HCT116 (cell line): ENCODE measurements at regions not wholly inside any gene's neighbourhood (a gene's known extent, or its start where the extent isn't known, plus 50 kb on each side); places are given as distances from the start of the nearest gene placed in this dataset.
"Not testable (repeated sequence)": the region's sequence is repeated elsewhere in the genome, so short reads cannot be mapped to it uniquely, and the experiment has no call there.

Source experiments
- ATAC-seq: fragments of 200-7000 bp; cut with Tn5 transposase; 2 replicates; pipeline ENCODE4 v1.9.1; 2020; ENCODE audit warnings: mild to moderate bottlenecking, moderate library complexity
- BruUV-seq: library from RNA; stranded (reverse); fragments of 400-500 nt; replicated peaks from 2 replicates; lab custom pipeline; 2021; lab: Mats Ljungman, UMichigan
- CTCF ChIA-PET: fragments of 300-600 bp; sonication (Branson Sonifier 250); formaldehyde crosslinking; loops from one replicate; lab custom pipeline; 2021; ENCODE audit warnings: antibody characterized with exemption; lab: Charles Lee
- POLR2A ChIA-PET: fragments of 300-600, 350-600 bp; sonication (Branson Sonifier 250); formaldehyde crosslinking; loops from one replicate; lab custom pipeline; 2021; ENCODE audit warnings: antibody characterized with exemption; lab: Charles Lee
- RAD21 ChIA-PET, 2 experiments: fragments of 300-600 bp; sonication (Branson Sonifier 250); formaldehyde crosslinking; loops; one replicate each; lab custom pipeline; 2023; ENCODE audit warnings: low total read pairs in 2 of 2; ENCODE audit not compliant: uncharacterized antibody in 2 of 2, unreplicated experiment in 2 of 2, low non-redundant PET in 1 of 2; lab: Charles Lee
- DNase-seq: peaks from one replicate; pipeline ENCODE4 v3.0.0-alpha.2; 2010; ENCODE audit warnings: low read depth, low spot score
- H2AFZ ChIP-seq: fragments of 200-600 bp; shearing (Covaris generic), sonication (generic); 2 replicates; pipeline ENCODE4 v1.6.1; 2017; ENCODE audit warnings: low read depth, mixed run types, mixed read lengths, antibody characterized with exemption, low read length; ENCODE audit not compliant: poor library complexity, severe bottlenecking
- H3K27ac ChIP-seq: 2 replicates; pipeline ENCODE4 v1.5.1; 2012; ENCODE audit warnings: low read depth, low read length
- H3K27me3 ChIP-seq: fragments of 200-600 bp; sonication (generic); 2 replicates; pipeline ENCODE4 v1.6.1; 2016; ENCODE audit warnings: mixed run types, low read length, mixed read lengths; ENCODE audit not compliant: insufficient read depth
- H3K36me3 ChIP-seq, 2 experiments: fragments of 200-500 bp in 1 of 2; fragments of 200-600 bp in 1 of 2; sonication (Bioruptor generic) in 1 of 2; sonication (generic) in 1 of 2; 2 replicates each; pipeline versions ENCODE4 v1.5.1 to v1.6.1; 2014 to 2016; ENCODE audit warnings: low read length in 2 of 2, inconsistent platforms in 1 of 2, mixed read lengths in 1 of 2, mixed run types in 1 of 2; ENCODE audit not compliant: insufficient read depth in 2 of 2, control insufficient read depth in 1 of 2
- H3K4me1 ChIP-seq, 2 experiments: fragments of 200-600 bp in 1 of 2; sonication (generic) in 1 of 2; 2 replicates each; pipeline versions ENCODE4 v1.5.1 to v1.6.1; 2012 to 2017; ENCODE audit warnings: low read length in 2 of 2, inconsistent platforms in 1 of 2, mild to moderate bottlenecking in 1 of 2, mixed read lengths in 1 of 2, mixed run types in 1 of 2, moderate library complexity in 1 of 2; ENCODE audit not compliant: insufficient read depth in 2 of 2, control insufficient read depth in 1 of 2
- H3K4me2 ChIP-seq: fragments of 200-600 bp; sonication (generic); 2 replicates; pipeline ENCODE4 v1.6.1; 2017; ENCODE audit warnings: mixed run types, low read length, mixed read lengths
- H3K4me3 ChIP-seq, 2 experiments: fragments of 200-600 bp in 1 of 2; sonication (generic) in 1 of 2; replicated peaks in 1 of 2; 2 replicates each; pipeline ENCODE4 v1.5.1; 2011 to 2016; ENCODE audit warnings: low read length in 2 of 2, control low read depth in 1 of 2, low read depth in 1 of 2, mild to moderate bottlenecking in 1 of 2, mixed read lengths in 1 of 2, mixed run types in 1 of 2
- H3K79me2 ChIP-seq: fragments of 200-600 bp; sonication (generic); 2 replicates; pipeline ENCODE4 v1.6.1; 2017; ENCODE audit warnings: mild to moderate bottlenecking, mixed run types, low read length, moderate library complexity, mixed read lengths; ENCODE audit not compliant: insufficient read depth
- H3K9ac ChIP-seq: fragments of 200-600 bp; sonication (generic); 2 replicates; pipeline ENCODE4 v1.6.1; 2016; ENCODE audit warnings: low read length, mixed read lengths
- H3K9me2 ChIP-seq: fragments of 200-600 bp; sonication (generic), shearing (Covaris generic); 2 replicates; pipeline ENCODE4 v1.6.1; 2017; ENCODE audit warnings: mixed run types, mild to moderate bottlenecking, moderate library complexity; ENCODE audit not compliant: insufficient read depth
- H3K9me3 ChIP-seq, 2 experiments: fragments of 200-500 bp in 1 of 2; fragments of 200-600 bp in 1 of 2; sonication (Bioruptor generic) in 1 of 2; sonication (generic) in 1 of 2; 2 replicates each; pipeline ENCODE4 v1.6.1; 2014 to 2017; ENCODE audit warnings: low read length in 2 of 2, mixed read lengths in 2 of 2, inconsistent platforms in 1 of 2, low read depth in 1 of 2, mild to moderate bottlenecking in 1 of 2, mixed run types in 1 of 2, moderate library complexity in 1 of 2; ENCODE audit not compliant: control insufficient read depth in 1 of 2, insufficient read depth in 1 of 2
- H4K20me1 ChIP-seq: fragments of 200-600 bp; sonication (generic), shearing (Covaris generic); 2 replicates; pipeline ENCODE4 v1.6.1; 2017; ENCODE audit warnings: mixed run types, mild to moderate bottlenecking, moderate library complexity; ENCODE audit not compliant: insufficient read depth
- EZH2phosphoT487 ChIP-seq: fragments of 200-600 bp; IDR thresholded peaks from 2 replicates; pipeline ENCODE4 v1.6.1; 2018; ENCODE audit warnings: antibody characterized with exemption, borderline replicate concordance
- JUND ChIP-seq: IDR thresholded peaks from 2 replicates; pipeline ENCODE4 v1.6.1; 2012
- POLR2AphosphoS5 ChIP-seq: IDR thresholded peaks from 2 replicates; pipeline ENCODE4 v1.6.1; 2011; ENCODE audit warnings: mild to moderate bottlenecking, low read depth, low read length, moderate library complexity
- RAD21 ChIP-seq: IDR thresholded peaks from 2 replicates; pipeline ENCODE4 v1.6.1; 2012; ENCODE audit warnings: low read depth, mild to moderate bottlenecking
- SP1 ChIP-seq: IDR thresholded peaks from 2 replicates; pipeline ENCODE4 v1.6.1; 2012; ENCODE audit warnings: low read depth
- intact Hi-C: fragments of 100-400 bp; cut with micrococcal nuclease; formaldehyde crosslinking; loops from 2 replicates; pipeline ENCODE4 v1.10.0; 2022
- TF ChIP-seq, protein P1 (sequence below): IDR thresholded peaks from 2 replicates; pipeline ENCODE4 v1.6.1; 2012
- TF ChIP-seq, protein P2 (sequence below): IDR thresholded peaks from 2 replicates; pipeline ENCODE4 v1.6.1; 2012

DNA sequence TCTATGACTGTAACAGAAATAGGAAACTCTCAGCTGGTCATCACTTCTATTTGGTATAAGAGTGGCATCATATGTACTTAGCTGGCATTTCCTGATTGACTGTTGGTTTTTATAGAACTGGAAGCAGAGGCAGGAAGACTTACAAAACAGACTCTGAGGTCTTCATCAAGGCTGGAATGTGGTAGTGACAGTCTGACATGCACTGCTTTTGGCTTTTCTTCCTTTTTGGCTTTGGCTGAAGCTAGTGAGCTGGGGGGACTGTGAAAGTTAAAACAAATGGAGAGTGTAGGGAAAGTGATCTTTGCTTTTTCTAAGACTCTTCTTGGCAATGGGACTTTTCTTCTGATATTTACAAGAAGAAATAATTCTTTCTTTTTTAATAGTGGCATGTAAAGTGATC is 121.1 kb upstream of the SLC4A4 start:
- Histone ChIP-seq H3K9ac (no peak overlapping the region), H3K9me3 (no peaks in the 10 kb centered on the region), H3K27me3 (no peaks in the 10 kb centered on the region), H3K4me3 (no peak overlapping the region), H3K4me2 (no peak overlapping the region), H2AFZ (no peak overlapping the region), H3K9me2 (no peaks in the 10 kb centered on the region), H3K36me3 (no peaks in the 10 kb centered on the region), H3K79me2 (no peaks in the 10 kb centered on the region), H4K20me1 (no peaks in the 10 kb centered on the region), H3K4me1 (no peaks in the 10 kb centered on the region), H3K27ac (no peak overlapping the region)
- ATAC-seq (no peak), DNase-seq (no peak)
- ChIA-PET POLR2A (no interaction called here), RAD21 (no interaction called here), CTCF (no interaction called here)
- BruUV-seq = no TSS peak
- TF ChIP-seq JUND = no peak
- no peak for TF ChIP-seq SP1
- TF ChIP-seq RAD21 = no peak
- TF ChIP-seq, protein P1, sequence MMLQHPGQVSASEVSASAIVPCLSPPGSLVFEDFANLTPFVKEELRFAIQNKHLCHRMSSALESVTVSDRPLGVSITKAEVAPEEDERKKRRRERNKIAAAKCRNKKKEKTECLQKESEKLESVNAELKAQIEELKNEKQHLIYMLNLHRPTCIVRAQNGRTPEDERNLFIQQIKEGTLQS = no peak
- TF ChIP-seq, protein P2, sequence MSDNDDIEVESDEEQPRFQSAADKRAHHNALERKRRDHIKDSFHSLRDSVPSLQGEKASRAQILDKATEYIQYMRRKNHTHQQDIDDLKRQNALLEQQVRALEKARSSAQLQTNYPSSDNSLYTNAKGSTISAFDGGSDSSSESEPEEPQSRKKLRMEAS = no peak
- TF ChIP-seq POLR2AphosphoS5 = no peak
- TF ChIP-seq EZH2phosphoT487 = no peak
- intact Hi-C loops = no loop called here

DNA sequence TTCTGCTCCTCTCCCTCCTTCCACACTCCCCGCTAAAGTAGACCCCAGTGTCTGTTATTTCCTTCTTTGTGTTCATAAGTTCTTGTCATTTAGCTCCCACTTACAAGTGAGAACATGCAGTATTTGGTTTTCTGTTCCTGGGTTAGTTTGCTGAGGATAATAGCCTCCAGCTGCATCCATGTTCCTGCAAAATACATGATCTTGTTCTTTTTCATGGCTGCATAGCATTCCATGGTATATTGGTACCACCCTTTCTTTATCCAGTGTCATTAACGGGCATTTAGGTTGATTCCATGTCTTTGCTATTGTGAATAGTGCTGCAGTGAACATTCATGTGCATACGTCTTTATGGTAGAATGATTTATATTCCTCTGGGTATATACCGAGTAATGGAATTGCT is 118.0 kb upstream of the SLC4A4 start:
- POLR2A ChIA-PET, ATAC-seq, H3K9ac ChIP-seq, BruUV-seq, H3K4me1 ChIP-seq, H3K27me3 ChIP-seq, H4K20me1 ChIP-seq, H3K36me3 ChIP-seq, CTCF ChIA-PET, H2AFZ ChIP-seq, intact Hi-C loops, H3K79me2 ChIP-seq, RAD21 ChIA-PET, H3K9me3 ChIP-seq, H3K4me2 ChIP-seq, H3K27ac ChIP-seq, H3K4me3 ChIP-seq, DNase-seq, H3K9me2 ChIP-seq: not testable (repeated sequence)
